HG03159 (cell line): ENCODE measurements at regions not wholly inside any gene's neighbourhood (a gene's known extent, or its start where the extent isn't known, plus 50 kb on each side); places are given as distances from the start of the nearest gene placed in this dataset.

Experiments used
- ATAC-seq: cut with Tn5 transposase; IDR thresholded peaks from one replicate; pipeline ENCODE4 v1.9.1; 2021; ENCODE audit warnings: mild to moderate bottlenecking, moderate library complexity; ENCODE audit not compliant: unreplicated experiment

DNA sequence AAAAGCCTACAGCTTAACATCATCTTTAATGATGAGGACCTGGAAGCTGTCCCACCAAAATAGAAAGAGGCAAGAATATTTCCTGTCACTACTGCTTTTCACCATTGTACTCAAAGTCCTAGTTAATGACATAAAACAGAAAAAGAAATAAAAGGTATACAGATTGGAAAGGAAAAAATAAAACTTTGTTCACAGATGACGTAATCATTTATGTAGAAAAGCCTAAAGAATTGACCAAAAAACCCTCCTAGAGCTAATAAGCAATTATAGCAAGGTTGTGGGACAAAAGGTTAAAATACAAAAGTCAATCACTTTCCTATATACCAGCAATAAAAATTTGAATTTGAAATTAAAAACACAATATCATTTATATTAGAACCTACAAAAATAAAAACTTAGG, 97.2 kb upstream of the MDGA2 start:
- ATAC-seq = no peak

DNA sequence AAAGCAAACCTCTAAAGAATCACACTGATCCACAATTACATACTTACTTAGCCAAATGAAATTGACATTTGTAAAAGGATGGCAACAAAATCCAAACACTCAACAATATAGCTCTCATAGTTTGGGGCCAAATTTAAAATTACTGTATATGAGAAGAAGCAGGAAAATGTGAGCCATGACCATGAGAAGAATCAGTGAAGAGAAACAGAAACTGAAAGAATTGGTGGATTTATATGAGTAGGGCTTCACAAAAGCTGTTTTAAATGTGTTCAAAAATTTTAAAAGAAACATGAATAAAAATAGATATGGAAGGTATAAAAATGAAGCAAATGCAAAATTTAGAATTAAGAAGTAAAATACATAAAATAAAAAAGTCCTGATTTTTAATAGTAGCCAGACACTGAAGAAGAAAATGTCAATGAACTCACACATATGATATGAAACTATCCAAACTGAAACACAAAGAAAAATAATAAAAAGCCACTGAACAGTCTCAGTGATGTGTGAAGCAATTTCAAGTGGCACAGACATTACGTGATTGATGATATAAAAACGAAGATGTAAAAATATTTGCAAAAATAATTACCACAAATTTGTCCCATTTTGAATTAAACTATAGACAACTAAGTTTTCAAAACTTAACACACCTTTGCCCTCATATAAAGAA, 87.9 kb upstream of the MDGA2 start:
- peak; percentile 62 for ATAC-seq

DNA sequence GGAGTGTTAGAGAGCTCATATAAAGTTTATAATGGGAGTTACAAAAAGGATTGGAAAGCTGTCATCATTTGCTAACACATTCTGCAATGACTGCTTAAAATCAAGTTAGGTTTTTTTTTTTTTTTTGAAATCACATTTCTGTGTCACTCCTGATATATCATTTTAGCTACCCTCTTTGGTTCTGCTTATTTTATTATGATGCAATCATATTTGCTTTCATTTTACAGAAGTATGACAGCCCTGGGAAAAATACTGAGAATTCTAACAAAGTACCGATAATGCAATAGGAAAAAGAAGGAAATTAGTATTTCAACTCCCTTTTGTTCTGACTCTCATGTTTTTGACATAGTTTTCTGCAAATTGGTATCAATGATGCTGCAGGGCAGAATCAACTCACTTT, 71.6 kb upstream of the MDGA2 start:
- ATAC-seq = no peak

DNA sequence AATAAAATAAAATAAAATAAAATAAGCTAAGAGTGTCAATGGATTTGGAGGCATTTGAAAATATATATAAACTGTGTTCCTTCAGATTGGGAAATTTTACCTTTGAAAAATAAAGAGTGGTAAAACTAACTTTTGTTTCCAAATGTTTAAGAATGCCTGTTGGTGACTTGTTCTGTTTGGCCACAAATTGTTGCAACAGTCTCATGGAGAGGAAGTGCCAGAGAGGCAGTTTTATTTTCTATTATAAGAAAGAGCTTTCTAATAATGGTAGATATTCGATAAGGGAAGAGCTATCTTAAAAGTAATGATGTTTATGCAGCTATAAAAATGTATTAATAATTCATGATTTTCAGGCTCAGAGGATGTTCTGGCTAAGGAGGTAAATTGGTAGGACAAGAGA, 68.8 kb upstream of the MDGA2 start:
- ATAC-seq = no peak

DNA sequence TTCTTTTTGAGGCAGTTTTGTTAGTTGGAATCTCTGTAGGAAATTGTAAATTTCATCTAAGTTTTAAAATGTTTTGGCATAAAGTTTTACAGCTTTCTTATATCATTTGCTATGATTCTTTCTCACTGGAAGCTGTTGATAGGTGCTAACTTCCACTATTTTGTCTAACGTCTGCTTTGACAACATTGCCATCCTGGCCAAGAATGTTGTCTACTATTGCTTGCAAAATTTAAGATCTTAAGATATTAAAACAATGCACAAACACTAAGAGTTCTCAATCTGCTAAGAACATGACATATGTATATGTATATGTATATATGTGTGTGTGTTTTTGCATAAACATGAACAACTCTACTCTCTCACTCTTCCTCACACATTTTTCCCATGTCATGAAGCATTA, 64.1 kb upstream of the MDGA2 start:
- no peak for ATAC-seq

DNA sequence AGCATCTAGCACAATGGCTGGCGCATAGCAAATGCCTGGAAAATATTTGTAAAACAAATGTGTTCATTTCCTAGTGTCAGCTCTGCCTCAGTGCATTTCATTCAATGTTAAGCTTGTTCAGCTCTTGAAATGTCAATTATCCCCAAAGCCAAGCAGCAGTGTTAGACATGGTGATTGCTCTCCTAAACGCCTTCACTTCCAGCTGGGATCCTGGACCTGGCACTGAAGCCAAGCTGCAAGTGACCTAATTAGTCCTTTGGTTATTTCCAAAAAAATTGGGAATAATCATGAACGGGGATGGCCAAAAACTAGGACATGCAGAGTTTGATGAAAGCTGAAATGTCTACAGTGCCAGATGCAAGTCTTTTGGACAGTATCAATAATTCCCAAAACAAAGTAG, 54.9 kb upstream of the MDGA2 start:
- no peak for ATAC-seq
